ENCODE measurements at regions not wholly inside any gene's neighbourhood (a gene's known extent, or its start where the extent isn't known, plus 50 kb on each side); places are given as distances from the start of the nearest gene placed in this dataset.

DNA sequence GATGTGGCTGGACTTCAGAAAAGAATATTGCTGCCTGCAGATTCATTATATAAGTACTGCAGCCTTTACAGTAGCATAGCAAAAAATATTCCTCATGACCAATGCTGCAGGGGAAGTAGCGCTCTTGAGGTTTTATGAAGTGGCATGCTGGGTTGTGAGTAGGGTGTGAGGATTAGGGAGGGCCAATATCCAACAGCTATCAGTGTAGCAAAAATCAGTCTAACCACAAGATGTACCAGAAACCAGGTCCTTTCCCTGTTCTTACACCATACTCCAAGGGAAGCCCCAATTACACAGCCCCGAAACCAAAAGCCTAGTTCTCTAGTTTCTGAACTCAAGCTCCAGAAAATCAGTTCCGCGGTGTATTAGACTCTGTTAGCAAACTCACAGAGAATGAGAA is 1082.2 kb upstream of the DDX18 start:
- TF ChIP-seq CTCF (IDR thresholded peaks at IDR 0.05; ENCODE audit: low read depth, low read length), result no peak
- no peak for TF ChIP-seq EZH2phosphoT487 (IDR thresholded peaks at IDR 0.05; ENCODE audit: low read depth)

All from OCI-LY3 (cell line).